ENCODE measurements at regions not wholly inside any gene's neighbourhood (a gene's known extent, or its start where the extent isn't known, plus 50 kb on each side); places are given as distances from the start of the nearest gene placed in this dataset.

- Histone ChIP-seq H3K27me3 (no peaks in the 10 kb centered on the region), H3K27ac (no peak overlapping the region), H3K9me3 (no peaks in the 10 kb centered on the region), H3K4me1 (no peaks in the 10 kb centered on the region), H3K36me3 (no peaks in the 10 kb centered on the region), H3K4me3 (no peak overlapping the region)
- TF ChIP-seq, protein P1, sequence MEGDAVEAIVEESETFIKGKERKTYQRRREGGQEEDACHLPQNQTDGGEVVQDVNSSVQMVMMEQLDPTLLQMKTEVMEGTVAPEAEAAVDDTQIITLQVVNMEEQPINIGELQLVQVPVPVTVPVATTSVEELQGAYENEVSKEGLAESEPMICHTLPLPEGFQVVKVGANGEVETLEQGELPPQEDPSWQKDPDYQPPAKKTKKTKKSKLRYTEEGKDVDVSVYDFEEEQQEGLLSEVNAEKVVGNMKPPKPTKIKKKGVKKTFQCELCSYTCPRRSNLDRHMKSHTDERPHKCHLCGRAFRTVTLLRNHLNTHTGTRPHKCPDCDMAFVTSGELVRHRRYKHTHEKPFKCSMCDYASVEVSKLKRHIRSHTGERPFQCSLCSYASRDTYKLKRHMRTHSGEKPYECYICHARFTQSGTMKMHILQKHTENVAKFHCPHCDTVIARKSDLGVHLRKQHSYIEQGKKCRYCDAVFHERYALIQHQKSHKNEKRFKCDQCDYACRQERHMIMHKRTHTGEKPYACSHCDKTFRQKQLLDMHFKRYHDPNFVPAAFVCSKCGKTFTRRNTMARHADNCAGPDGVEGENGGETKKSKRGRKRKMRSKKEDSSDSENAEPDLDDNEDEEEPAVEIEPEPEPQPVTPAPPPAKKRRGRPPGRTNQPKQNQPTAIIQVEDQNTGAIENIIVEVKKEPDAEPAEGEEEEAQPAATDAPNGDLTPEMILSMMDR (IDR thresholded peaks at IDR 0.05), result no peak
- no peak for ATAC-seq
- DNase-seq, result no peak
- intact Hi-C loops (cut with DNase I), result no loop called here
Observed at GRCh38 chr7:120163449-120163848, 109.5 kb upstream of the KCND2 start.

- H3K27ac ChIP-seq, result no peak overlapping the region
- ATAC-seq, result no peak
- H3K27me3 ChIP-seq, result no peaks in the 10 kb centered on the region
- intact Hi-C loops (cut with DNase I), result no loop called here
- H3K4me3 ChIP-seq, result no peak overlapping the region
- TF ChIP-seq, protein P1 (IDR thresholded peaks at IDR 0.05), result no peak
- no peak for DNase-seq
- H3K36me3 ChIP-seq, result no peaks in the 10 kb centered on the region
- no peaks in the 10 kb centered on the region for H3K4me1 ChIP-seq
- H3K9me3 ChIP-seq, result no peaks in the 10 kb centered on the region
Observed at GRCh38 chr7:120165227-120165626, 107.7 kb upstream of the KCND2 start.

GRCh38 chr7:120168066-120168465 lies 104.9 kb upstream of the KCND2 start:
- H3K27me3 ChIP-seq, result no peaks in the 10 kb centered on the region
- no peak for DNase-seq
- intact Hi-C loops (cut with DNase I), result no loop called here
- no peaks in the 10 kb centered on the region for H3K9me3 ChIP-seq
- TF ChIP-seq, protein P1 (IDR thresholded peaks at IDR 0.05), result no peak
- H3K27ac ChIP-seq, result no peak overlapping the region
- ATAC-seq, result no peak
- no peaks in the 10 kb centered on the region for H3K36me3 ChIP-seq
- H3K4me3 ChIP-seq, result no peak overlapping the region
- H3K4me1 ChIP-seq, result no peaks in the 10 kb centered on the region

DNA sequence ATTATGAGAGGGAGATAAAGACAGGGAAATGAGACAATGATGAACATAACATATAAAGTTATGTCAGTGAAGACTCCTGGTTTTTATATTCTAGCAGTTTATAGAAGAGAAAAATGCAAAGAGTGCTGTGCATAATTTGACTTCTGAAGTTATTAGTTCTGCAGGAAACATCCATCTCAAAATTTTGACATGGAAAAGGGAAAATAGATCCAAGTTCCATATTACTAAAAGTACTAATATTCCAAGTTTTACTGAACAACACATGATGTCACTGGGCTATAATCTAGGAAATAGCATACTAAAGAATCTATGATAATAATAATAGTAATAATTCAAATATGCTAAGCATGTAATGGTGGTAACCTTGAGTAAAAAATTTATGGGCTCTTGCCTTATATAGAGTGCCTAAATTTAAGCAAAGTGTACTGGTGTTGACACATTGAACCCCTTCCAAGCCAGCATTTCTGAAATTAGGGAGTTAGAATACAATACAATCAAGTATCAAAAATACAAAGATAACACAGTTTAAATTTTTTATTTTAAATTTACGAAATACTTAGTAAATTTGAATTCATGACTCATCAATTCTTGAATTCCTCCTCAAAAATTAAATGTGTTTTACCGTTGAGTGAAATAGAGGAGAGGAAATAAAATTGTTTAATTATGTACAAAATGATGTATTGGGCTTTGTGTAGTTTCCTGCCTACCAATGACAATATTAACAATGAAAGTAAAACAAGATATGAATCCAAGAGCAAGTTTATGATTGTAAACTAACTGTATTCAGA lies 102.8 kb upstream of the KCND2 start:
- Histone ChIP-seq H3K36me3 (no peaks in the 10 kb centered on the region), H3K27ac (no peak overlapping the region), H3K4me3 (no peak overlapping the region), H3K27me3 (no peaks in the 10 kb centered on the region), H3K9me3 (no peaks in the 10 kb centered on the region), H3K4me1 (no peaks in the 10 kb centered on the region)
- TF ChIP-seq, protein P1 (IDR thresholded peaks at IDR 0.05), result no peak
- ATAC-seq (no peak), DNase-seq (no peak)
- intact Hi-C loops (cut with DNase I), result no loop called here

DNA sequence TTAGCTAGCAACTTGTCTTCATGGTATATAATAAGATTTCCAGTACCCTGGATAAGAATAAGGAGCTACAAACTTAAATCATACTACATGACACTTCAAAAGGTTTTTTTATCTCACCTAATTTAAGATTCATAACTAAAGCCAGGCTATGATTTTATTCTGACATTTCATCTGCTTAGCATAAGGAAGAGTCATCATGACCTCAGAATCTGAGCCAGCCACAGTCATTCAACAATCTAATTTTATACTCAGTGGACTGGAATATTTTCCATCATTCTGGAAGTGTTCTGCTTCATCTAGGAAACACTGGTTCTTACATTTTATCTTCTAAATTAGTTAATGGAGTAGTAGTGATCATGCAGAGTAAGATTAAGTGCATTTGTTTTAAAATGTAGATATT lies 102.1 kb upstream of the KCND2 start:
- no peak for ATAC-seq

More for the DNA sequence above, 102.1 kb upstream of the KCND2 start:
- TF ChIP-seq, protein P1 (IDR thresholded peaks at IDR 0.05), result no peak
- H3K27me3 ChIP-seq, result no peaks in the 10 kb centered on the region
- no peaks in the 10 kb centered on the region for H3K36me3 ChIP-seq
- H3K9me3 ChIP-seq, result no peaks in the 10 kb centered on the region
- no peak for DNase-seq
- intact Hi-C loops (cut with DNase I), result no loop called here
- H3K27ac ChIP-seq, result no peak overlapping the region
- H3K4me1 ChIP-seq, result no peaks in the 10 kb centered on the region
- H3K4me3 ChIP-seq, result no peak overlapping the region
